ENCODE measurements at regions not wholly inside any gene's neighbourhood (a gene's known extent, or its start where the extent isn't known, plus 50 kb on each side); places are given as distances from the start of the nearest gene placed in this dataset.

DNA sequence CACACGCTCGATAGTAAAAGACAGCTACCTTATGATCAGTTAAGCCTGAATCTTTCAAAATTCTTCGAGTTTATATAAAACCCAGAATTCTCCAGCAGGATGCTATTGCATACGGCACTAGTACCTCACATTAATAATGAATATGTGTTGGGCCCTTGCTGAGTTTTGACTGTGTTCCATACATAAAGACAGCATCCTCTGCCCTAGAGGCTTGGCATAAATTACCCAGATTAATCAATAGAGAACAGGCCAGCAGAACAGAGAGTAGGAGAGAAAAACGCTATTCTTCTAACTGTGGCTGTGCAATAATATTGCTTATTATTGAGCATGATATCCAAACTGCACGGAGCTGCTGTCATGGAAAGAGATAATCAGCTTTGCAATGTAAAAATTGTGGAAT lies 194.3 kb downstream of the SOX11 start:
- TF ChIP-seq POLR2A (IDR thresholded peaks at IDR 0.05), result no peak
- TF ChIP-seq, protein P1, sequence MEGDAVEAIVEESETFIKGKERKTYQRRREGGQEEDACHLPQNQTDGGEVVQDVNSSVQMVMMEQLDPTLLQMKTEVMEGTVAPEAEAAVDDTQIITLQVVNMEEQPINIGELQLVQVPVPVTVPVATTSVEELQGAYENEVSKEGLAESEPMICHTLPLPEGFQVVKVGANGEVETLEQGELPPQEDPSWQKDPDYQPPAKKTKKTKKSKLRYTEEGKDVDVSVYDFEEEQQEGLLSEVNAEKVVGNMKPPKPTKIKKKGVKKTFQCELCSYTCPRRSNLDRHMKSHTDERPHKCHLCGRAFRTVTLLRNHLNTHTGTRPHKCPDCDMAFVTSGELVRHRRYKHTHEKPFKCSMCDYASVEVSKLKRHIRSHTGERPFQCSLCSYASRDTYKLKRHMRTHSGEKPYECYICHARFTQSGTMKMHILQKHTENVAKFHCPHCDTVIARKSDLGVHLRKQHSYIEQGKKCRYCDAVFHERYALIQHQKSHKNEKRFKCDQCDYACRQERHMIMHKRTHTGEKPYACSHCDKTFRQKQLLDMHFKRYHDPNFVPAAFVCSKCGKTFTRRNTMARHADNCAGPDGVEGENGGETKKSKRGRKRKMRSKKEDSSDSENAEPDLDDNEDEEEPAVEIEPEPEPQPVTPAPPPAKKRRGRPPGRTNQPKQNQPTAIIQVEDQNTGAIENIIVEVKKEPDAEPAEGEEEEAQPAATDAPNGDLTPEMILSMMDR (IDR thresholded peaks at IDR 0.05), result no peak

All from right lobe of liver (tissue), 4 donors.